Non-pigmented ciliary epithelial cell (primary cell): ENCODE measurements at regions not wholly inside any gene's neighbourhood (a gene's known extent, or its start where the extent isn't known, plus 50 kb on each side); places are given as distances from the start of the nearest gene placed in this dataset.
"Not testable (repeated sequence)": the region's sequence is repeated elsewhere in the genome, so short reads cannot be mapped to it uniquely, and the experiment has no call there.

Experiments
- DNase-seq: peaks from one replicate; pipeline ENCODE4 v3.0.0-alpha.2; 2010; ENCODE audit warnings: low read depth

DNA sequence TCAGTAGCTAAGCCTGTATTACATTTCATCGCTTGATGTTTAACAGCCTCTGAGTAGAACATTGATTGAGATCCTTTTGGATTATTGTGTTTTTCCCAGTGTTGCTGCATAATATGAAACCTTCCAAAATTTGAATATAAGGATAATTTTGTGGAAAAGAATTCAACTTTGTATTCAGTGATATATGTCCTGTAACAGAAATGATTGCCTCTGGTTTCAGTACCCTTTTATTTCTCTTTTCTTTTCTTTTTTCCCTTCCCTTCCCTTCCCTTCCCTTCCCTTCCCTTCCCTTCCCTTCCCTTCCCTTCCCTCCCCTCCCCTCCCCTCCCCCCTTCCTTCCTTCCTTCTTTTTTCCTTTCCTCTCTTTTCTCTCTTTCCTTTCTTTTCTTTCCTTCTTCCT is 74.6 kb downstream of the UTRN start:
- DNase-seq, result no peak

DNA sequence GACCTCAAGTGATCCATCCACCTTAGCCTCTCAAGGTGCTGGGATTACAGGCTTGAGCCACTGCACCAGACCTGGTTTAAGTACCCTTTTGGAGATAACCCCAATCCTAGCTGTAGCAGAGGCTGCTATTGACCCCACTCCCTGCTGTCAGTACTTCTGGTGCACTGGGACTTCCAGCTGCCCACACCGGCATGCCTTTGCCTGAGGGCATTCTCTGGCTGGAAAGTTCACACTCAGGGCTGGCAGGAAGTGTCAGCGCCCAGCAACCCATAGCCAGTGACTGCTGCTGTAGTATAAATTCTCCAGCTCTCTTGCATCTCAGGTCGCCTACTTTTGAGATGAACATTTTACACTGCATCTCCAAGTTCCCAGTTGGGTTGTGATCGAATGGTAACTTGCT is 75.3 kb downstream of the UTRN start:
- DNase-seq, result no peak

DNA sequence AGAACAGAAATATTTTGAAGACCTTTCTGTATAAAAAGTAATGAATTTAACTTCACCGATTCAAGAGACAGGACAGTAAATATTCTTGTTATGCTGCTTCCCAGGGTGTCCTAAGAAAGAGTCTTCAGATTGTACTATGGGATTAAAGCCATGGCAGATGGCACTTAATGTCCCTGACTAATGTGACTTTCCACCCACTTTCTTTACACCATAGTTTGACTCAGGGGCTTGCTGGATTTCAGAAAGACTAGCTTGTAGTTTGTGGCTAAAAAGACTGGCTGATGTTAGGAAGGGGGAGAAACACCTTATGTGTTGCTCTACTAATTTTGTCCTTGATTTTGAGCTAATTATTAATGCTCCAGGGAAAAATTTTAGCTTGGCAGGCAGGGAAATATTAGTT is 75.9 kb downstream of the UTRN start:
- no peak for DNase-seq

DNA sequence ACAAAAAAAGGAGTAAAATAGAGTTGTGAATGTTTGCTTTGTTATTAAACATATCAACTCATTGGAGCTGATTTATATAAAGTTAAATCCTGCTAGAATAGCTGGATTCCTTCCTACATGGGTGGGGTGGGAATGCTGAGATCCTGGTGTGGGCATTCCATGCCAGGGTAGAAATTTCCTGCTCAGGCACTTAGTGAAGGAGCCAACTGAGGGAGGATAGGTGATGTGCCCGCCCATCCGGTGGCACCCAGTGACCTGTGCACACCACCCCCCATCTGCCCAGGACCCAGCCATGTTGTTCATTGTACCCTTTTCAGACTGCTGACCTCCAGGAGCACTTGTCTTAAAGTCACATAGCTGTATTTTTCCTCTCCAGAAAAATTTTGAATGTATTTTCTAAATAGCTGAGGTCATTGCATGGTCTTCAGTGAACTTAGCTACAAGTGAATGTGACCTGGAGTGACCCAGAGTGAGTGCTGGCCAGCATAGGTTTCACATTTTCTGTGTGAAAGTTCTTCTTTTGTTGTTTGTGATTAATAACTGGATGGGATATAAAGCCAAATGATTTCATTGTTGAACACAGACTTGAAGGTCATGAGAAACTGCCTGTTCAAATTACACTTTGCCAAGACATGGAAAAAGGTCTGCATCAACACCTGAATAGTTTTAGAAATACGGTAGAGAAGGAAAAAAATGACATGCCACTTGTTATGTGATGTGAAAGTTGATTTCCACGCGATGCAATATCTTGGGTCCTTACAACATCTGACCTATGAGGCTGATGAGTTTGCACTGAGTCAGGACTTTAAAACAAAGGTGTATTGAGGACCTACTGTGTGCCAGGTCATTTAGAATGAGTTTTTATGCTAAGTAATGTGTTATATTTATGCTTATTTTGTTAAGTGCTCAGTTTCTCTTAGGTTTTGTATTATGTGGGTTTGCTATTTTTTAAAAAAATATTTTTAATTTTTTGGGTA is 77.2 kb downstream of the UTRN start:
- DNase-seq, result no peak

DNA sequence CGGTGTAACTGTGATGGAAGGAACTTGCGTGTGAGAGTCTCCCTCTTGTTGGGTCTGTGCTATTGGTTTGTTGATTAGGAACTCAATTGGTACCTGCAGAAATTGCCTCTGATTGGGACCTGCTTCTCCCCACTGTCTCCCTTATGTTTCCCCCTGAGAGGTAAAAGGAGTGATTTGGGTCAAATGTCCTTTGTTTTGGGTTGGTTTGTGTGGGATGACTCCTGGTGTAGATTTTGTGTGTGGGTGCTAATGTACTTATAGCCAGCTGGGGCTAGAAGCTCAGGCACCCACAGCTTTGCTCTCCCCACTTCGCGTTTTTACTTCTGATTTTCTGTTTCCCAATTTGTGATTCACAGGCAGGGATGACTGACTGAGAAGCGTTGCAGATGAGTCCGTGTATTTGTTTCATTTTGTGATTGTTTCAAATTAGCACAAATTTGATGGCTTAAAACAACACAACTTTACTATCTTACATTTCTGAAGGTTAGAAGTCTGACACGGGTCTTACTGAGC is 79.1 kb downstream of the UTRN start:
- no peak for DNase-seq

DNA sequence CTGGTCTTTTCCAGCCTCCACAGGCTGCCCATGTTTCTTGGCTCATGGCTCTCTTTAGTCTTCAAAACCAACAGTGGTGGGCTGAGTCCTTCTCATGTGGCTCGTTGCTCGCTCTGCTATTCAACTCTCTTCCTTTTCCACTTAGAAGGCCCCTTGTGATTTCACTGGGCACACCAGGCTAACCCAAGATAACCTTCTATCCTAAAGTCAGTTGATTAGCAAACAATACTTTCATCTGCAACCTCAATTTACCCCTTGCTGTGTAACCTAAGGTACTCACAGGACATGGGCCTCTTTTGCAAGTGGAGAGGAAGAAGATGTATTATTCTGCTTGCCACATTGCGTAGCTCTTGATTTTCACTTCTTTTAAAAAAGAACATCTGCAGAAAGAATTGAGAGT is 79.6 kb downstream of the UTRN start:
- no peak for DNase-seq

DNA sequence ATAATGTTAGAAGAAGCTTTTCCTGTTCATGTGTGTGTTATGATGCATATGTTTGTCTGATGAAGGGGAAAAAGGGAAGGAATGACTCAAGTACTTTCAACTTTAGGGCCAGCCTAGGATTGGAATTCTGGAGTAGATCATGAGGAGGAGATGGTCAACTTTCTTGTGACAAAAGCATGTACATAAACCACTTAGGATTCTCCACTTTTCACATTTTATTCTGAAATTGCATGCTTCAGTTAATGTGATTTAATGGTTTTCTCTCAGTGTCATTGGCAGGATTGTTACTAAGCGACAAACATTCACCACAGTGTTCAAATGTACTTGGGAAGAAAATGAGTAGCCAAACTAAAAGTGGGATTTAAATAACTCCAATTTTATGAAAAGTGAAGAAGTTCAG is 80.1 kb downstream of the UTRN start:
- no peak for DNase-seq

DNA sequence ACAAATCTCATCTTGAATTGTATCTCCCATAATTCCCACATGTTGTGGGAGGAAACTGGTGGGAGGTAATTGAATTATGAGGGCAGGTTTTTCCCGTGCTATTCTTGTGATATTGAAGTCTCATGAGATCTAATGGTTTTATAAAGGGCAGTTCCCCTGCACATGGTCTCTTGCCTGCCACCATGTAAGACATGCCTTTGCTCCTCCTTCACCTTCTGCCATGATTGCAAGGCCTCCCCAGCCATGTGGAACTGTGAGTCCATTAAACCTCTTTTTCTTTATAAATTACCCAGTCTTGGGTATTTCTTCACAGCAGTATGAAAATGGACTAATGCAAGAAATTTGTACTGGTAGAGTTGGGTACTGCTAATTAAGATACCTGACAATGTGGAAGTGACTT is 84.6 kb downstream of the UTRN start:
- DNase-seq, result not testable (repeated sequence)

DNA sequence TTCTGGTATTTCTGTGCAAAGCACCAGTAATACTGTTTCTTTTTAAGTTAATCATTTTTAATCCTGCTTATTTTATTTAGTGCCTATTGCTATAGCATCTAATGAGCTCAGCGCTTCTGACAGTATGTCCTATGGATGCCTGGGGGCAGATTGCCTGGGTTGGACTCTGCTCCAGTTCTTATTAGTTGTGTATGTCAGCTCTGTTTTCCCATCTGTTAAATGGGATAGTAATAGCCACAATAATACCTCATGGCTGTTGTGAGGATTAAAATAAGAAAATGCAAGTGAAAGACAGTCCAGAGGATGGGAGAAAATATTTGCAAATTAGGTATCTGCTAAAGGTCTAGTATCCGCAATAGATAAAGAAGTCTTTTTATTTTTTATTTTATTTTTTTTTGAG is 87.0 kb downstream of the UTRN start:
- DNase-seq, result no peak

DNA sequence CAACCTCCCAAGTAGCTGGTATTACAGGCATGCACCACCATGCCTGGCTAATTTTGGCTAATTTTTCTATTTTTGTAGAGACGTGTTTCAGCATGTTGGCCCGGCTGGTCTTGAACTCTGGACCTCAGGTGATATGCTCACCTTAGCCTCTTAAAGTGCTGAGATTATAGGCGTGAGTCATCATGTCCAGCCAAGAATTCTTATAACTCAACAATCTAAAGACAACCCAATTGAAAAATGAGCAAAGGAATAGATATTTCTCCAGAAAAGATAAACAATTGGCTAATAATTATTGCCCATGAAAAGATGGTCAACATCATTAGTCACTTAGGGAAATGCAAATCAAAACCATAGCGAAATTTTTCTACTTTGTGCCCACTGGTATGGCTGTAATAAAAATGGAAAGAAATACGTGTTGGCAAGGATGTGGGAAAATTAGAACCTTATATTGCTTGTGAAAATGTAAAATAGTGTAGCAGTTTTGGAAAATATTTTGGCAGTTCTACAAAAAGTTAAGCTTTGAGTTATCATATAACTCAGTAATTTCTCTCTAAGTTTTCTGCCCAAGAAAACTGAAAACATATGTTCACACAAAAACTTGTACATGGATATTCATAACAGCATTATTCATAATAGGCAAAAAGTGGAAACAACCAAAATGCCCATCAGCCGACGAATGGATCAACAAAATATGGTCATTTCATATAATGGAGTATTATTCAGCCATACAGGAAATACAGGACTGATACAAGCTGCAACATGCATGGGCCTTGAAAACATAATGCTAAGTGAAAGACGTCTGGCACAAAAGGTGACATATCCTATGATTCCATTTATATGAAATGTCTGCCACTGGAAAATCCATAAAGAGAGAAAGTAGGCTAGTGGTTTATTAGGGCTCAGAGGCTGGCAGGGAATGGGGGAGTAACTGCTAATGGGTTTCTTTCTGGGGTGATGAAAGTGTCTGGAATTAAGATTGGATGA is 87.8 kb downstream of the UTRN start:
- DNase-seq, result no peak

DNA sequence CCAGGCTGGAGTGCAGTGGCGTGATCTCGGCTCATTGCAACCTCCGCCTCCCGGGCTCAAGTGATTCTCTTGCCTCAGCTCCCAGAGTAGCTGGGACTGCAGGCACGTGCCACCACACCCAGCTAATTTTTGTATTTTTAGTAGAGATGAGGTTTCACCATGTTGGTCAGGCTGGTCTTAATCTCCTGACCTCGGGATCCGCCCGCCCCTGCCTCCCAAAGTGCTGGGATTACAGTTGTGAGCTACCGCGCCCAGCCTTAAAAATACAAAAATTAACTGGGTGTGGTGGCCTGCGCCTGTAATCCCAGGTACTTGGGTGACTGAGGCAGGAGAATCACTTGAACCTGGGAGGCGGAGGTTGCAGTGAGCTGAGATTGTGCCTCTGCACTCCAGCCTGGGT is 89.4 kb downstream of the UTRN start:
- not testable (repeated sequence) for DNase-seq

DNA sequence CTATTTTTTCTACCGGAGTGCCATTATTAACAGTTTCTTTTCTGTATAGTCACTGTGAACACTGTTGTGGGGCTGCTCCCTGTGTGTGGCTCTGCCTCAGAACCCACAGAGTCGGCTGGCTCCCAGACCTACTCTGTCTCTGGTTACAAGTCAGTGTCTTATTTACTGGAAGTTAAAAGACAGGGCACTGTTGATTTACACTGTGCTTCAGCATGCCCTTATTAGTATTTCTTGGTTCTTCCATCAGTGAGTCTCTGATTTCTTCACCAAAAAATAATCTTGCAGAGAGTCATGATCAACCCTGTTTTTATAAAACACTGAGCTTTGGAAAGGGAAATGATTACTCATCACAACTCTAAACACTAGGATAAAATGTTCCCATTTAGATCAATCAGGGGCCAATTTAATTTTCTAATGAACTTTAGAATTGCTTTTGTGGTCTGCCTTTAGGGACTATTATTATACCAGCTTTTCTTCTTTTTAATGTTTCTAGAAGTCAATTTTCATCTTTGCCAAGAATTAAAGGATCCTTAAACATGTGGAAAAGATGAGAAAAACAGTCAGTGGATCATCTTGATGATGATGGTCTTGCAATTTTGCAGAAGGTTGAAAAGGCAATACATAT is 92.6 kb downstream of the UTRN start:
- peak; percentile 46 for DNase-seq

DNA sequence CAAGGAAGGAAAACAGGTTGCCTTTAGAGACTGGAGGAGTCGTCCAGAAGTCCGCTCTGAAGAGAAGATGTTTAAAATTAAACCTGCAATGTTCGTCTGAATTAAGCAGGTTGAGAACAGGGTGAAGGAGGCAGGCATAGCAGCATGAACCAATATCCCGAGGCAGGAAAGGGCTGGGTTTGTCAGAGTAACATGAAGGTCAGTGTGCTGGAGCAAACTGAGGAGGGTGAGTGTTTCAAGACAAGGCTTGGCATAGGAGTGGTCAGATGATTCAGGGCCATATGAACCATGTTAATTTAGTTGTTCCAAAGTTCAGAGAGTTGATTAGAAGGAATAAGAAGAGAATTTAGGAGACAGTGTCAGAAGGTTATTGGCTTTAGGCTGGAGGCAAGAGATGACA is 93.3 kb downstream of the UTRN start:
- no peak for DNase-seq

DNA sequence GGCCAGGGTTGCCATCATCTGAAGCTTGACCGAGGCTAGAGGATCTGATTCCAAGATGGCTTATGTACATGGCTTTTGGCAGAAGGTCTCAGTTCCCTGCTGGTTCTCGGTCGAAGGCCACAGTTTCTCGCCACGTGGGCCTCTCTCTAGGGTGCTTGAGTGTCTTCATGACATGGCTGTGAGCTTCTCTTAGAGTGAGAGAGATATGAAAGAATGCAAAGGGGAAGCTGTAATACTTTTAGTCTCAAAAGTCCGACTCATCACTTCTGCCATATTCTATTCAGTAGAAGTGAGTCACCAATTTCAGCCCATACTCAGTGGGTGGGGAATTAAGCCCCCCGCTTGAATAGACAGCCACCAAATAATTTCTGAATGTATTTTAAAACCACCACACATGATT is 94.2 kb downstream of the UTRN start:
- DNase-seq, result no peak

DNA sequence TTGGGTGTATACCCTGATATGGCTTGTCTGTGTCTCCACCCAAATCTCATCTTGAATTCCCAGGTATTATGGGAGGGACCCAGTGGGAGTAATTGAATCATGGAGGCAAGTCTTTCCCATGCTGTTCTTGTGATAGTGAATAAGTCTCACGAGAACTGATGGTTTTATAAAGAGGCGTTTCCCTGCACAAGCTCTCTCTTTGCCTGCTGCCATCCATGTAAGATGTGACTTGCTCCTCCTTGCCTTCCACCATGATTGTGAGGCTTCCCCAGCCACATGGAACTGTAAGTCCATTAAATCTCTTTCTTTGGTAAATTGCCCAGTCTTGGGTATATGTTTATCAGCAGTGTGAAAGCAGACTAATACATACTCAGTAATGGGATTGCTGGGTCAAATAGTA is 96.4 kb downstream of the UTRN start:
- DNase-seq, result not testable (repeated sequence)

DNA sequence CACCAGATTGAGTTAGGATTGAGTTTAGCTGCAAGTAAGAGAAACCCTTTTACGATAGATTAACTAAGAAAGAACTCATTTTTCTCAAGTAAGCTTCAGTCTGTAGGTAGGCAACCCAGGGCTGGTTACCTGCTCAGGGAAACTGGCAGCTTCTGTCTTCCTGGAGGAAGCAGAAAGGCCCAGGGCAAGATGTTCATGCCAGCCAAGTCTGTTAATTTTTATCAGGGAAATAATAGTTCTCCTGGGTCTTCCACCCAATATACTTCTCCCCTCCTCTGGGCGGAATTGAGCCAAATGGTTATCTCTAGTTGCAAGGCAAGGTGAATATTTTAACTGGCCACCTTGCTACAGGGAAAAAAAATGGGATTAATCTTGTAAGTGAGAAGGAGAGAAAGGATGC is 98.2 kb downstream of the UTRN start:
- no peak for DNase-seq

DNA sequence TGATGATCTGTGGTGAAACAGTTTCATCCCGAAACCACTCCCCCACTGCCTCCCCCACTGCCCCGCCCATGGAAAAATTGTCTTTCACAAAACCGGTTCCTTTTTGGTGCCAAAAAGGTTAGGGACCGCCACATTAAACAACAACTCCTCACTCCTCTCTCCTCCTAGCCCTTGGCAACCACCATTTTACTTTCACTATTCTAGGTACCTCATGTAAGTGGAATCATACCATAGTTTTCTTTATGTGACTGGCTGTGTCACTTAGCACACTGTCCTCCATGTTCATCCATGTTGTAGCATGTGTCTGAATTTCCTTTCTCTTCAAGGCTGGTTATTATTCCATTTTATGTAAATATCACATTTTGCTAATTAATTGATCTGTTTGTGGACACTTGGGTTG is 99.3 kb downstream of the UTRN start:
- no peak for DNase-seq

DNA sequence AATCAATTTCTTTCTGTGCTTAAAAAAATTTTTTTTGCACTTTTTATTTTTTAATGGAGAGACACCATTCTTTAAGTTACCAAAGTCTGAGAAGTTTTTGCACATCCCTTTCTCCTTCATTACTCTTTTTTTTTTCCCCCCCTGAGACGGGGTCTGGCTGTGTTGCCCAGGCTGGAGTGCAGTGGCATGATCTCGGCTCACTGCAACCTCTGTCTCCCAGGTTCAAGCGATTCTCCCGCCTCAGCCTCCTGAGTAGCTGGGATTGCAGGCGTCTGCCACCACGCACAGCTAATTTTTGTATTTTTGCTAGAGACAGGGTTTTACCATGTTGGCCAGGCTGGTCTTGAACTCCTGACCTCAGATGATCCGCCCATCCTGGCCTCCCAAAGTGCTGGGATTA is 104.3 kb downstream of the UTRN start:
- DNase-seq, result not testable (repeated sequence)

DNA sequence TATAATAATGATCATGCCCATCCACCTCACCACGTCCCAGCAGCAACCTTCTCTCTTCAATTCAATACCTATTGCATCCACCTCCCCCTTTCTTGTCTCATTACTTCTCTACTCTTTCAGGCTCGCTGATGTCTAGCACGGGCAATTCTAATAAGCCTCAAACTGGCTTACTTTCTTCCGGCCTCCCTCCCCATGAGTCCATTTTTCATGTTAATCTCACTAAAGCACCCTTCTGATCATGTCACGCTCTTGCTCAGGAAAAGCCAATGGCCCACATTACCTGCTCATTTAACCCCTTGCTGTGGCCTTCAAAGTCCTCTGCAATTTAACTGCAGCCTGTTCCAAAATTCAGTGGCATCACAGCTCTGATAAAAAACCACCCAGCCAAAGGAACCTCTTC is 105.1 kb downstream of the UTRN start:
- DNase-seq, result no peak

DNA sequence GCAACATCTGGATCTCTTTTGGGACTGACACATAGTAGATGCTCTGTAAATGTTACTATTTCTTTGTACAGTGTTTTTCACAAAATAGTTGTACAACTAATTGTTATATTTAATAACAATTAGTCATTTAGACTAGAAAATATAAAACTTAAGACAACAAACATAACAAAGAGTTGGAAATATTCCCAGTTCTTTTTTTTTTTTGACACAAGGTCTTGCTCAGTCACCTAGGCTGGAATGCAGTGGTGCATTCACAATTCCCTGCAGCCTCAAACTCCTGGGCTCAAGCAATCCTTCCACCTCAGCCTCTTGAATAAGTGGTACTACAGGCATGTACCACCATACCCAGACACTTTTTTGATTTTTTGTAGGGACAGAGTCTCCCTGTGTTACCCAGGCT is 105.8 kb downstream of the UTRN start:
- no peak for DNase-seq

DNA sequence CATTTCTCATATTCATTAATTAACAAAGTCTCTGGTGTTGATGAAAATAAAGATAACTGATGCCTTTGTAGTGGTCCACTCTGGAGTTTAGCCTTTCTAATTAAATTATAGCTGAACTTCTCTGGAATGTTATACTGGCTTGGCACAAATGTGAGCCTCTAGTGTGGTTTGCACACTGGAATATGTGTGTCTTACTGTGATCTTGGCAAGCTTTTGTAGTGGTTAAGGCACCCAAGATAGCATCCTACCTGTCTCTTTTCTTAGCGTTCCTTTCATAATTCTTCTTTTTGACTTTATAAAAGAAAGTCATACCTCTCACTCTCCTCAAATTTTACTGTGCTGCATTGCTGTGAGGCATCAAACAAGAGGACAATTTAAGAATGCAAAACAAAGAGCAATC is 107.4 kb downstream of the UTRN start:
- no peak for DNase-seq

DNA sequence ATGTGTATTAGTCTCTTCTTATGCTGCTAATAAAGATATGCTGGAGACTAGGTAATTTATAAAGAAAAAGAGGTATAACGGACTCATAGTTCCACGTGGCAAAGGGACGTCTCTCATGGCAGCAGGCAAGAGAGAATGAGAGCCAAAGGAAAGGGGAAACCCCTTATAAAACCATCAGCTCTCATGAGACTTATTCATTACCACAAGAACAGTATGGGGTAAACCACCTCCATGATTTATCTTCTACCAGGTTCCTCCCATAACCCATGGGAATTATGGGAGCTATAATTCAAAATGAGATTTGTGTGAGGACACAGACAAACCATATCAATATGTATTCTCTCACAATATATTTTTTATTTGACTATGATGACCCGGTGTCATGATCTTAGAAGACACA is 109.1 kb downstream of the UTRN start:
- DNase-seq, result no peak
